Prostate gland (tissue), 2 donors: ENCODE measurements at regions not wholly inside any gene's neighbourhood (a gene's known extent, or its start where the extent isn't known, plus 50 kb on each side); places are given as distances from the start of the nearest gene placed in this dataset.

Source experiments
- DNase-seq: peaks from one replicate; pipeline ENCODE4 v3.0.0-alpha.2; 2019; ENCODE audit warnings: low spot score
- H3K27ac ChIP-seq, 2 donors: fragments of 200-600 bp; sonication (generic); 2 replicates each; pipeline ENCODE4 v1.5.1; 2017 to 2019
- H3K27me3 ChIP-seq: fragments of 200-600 bp; sonication (generic); replicated peaks from 2 replicates; pipeline ENCODE4 v1.5.1; 2019; ENCODE audit not compliant: insufficient read depth
- H3K36me3 ChIP-seq, 2 donors: fragments of 200-600 bp; sonication (generic); 1 replicate in 1 of 2; 2 replicates in 1 of 2; pipeline versions ENCODE4 v1.5.1 to v1.8.1; 2017 to 2019
- H3K4me1 ChIP-seq: fragments of 200-600 bp; sonication (generic); replicated peaks from 2 replicates; pipeline ENCODE4 v1.5.1; 2019
- H3K4me3 ChIP-seq, 2 donors: fragments of 200-600 bp; sonication (generic); 2 replicates each; pipeline ENCODE4 v1.5.1; 2017 to 2019
- H3K9me3 ChIP-seq: fragments of 200-600 bp; sonication (generic); 2 replicates; pipeline ENCODE4 v1.5.1; 2017
- POLR2A ChIP-seq: fragments of 450-650 bp; IDR thresholded peaks from one replicate; pipeline ENCODE4 v1.6.1; 2016; ENCODE audit warnings: antibody characterized with exemption, mild to moderate bottlenecking
- POLR2AphosphoS5 ChIP-seq: sonication (generic); formaldehyde crosslinking; IDR thresholded peaks from one replicate; pipeline ENCODE4 v1.6.1; 2017; ENCODE audit warnings: antibody characterized with exemption
- WGBS: methylation state at CpG from one replicate; pipeline ENCODE4 v1.1.5; 2018; 5-methylcytosine and 5-hydroxymethylcytosine counted together
- intact Hi-C: fragments of 100-400 bp; cut with DNase I; formaldehyde crosslinking; loops from one replicate; pipeline ENCODE4 v1.14.2; 2022
- small RNA-seq, 2 donors: library from RNA; depleted of rRNA; stranded (forward); fragments of <200 nt; gene quantifications; one replicate each; pipeline ENCODE3, GENCODE V24; 2016
- TF ChIP-seq, protein P1 (sequence below), 4 experiments: fragments of 200-600 bp in 2 of 4; fragments of 450-650 bp in 2 of 4; sonication (generic) in 2 of 4; IDR thresholded peaks; 1 replicate in 3 of 4; 2 replicates in 1 of 4; pipeline ENCODE4 v1.5.1; 2016 to 2019; ENCODE audit warnings: antibody characterized with exemption in 4 of 4, mild to moderate bottlenecking in 2 of 4, moderate library complexity in 2 of 4

DNA sequence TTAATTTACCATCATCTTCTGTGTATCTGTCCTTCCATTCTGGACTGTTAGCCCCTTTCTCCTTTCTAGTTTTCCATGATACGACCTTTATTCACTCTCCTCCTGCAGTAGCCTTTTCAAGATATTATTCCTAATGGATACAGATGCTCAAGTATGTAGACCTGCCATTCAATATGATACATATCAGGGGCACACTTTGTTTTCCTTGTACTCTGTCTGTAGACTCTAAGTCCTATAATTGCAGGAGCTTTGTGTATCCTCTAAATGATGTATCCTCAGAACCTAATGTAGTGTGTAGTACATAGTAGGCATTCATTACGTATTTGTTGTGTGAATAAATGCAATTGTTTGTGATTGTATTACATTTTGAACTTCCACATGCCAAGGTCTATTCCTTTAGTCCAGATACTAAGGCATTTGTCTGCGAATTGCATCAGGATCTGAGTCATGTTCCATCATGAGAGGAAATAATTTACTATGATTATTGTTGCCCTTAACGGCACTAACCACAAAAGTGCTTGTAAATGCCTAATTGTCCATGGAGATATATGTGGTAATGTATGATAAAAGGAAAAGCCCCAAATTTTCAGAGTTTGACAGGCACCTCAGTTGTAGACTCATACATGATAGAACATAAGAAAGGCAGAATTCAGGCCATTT is 57.1 kb upstream of the IZUMO3 start:
- TF ChIP-seq, protein P1, sequence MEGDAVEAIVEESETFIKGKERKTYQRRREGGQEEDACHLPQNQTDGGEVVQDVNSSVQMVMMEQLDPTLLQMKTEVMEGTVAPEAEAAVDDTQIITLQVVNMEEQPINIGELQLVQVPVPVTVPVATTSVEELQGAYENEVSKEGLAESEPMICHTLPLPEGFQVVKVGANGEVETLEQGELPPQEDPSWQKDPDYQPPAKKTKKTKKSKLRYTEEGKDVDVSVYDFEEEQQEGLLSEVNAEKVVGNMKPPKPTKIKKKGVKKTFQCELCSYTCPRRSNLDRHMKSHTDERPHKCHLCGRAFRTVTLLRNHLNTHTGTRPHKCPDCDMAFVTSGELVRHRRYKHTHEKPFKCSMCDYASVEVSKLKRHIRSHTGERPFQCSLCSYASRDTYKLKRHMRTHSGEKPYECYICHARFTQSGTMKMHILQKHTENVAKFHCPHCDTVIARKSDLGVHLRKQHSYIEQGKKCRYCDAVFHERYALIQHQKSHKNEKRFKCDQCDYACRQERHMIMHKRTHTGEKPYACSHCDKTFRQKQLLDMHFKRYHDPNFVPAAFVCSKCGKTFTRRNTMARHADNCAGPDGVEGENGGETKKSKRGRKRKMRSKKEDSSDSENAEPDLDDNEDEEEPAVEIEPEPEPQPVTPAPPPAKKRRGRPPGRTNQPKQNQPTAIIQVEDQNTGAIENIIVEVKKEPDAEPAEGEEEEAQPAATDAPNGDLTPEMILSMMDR (IDR thresholded peaks at IDR 0.05) = no peak
- TF ChIP-seq POLR2AphosphoS5 (no peak), POLR2A (no peak)
- Histone ChIP-seq H3K27me3 (no peaks in the 10 kb centered on the region), H3K36me3 (no peaks in the 10 kb centered on the region), H3K4me3 (no peak overlapping the region), H3K4me1 (no peaks in the 10 kb centered on the region), H3K27ac (no peak overlapping the region), H3K9me3 (no peaks in the 10 kb centered on the region)
- 55% methylated on average over 4 of the region's 4 CpGs for WGBS
- no peak for DNase-seq
- intact Hi-C loops = no loop called here

Small RNA genes in the stretch of these regions (small RNA-seq; reads per million reads assigned to genes)
- gene RMRPP5 = 0 reads per million in 2 donors
